ENCODE measurements at regions not wholly inside any gene's neighbourhood (a gene's known extent, or its start where the extent isn't known, plus 50 kb on each side); places are given as distances from the start of the nearest gene placed in this dataset.
"Not testable (repeated sequence)": the region's sequence is repeated elsewhere in the genome, so short reads cannot be mapped to it uniquely, and the experiment has no call there.

DNA sequence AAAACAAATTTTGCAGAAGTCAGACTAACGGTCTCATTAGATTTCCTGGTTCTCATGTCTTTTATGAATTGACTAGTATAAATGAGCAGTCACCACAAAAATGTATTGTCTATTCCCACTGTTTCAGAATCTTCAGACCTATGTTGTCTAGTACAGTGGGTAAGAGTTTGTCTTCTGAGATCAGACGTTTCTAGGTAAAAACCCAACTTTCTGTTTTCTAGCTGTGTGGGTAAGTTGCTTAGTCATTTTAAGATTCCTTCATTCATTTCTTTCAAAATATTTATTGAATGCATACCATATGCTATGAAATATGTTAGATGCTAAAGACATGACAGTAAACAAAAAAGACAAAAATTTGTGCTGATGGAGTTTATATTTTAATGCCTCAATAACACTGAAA is 156.3 kb downstream of the POLR1F start:
- DNase-seq (ENCODE audit: low read depth) = no peak
- H3K4me3 ChIP-seq (ENCODE audit: control insufficient read depth, low read depth, low read length) = no peak overlapping the region
- TF ChIP-seq, protein P1, sequence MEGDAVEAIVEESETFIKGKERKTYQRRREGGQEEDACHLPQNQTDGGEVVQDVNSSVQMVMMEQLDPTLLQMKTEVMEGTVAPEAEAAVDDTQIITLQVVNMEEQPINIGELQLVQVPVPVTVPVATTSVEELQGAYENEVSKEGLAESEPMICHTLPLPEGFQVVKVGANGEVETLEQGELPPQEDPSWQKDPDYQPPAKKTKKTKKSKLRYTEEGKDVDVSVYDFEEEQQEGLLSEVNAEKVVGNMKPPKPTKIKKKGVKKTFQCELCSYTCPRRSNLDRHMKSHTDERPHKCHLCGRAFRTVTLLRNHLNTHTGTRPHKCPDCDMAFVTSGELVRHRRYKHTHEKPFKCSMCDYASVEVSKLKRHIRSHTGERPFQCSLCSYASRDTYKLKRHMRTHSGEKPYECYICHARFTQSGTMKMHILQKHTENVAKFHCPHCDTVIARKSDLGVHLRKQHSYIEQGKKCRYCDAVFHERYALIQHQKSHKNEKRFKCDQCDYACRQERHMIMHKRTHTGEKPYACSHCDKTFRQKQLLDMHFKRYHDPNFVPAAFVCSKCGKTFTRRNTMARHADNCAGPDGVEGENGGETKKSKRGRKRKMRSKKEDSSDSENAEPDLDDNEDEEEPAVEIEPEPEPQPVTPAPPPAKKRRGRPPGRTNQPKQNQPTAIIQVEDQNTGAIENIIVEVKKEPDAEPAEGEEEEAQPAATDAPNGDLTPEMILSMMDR (IDR thresholded peaks at IDR 0.05; ENCODE audit: control insufficient read depth, insufficient read depth, low read depth, low read length, missing control alignments) = no peak

DNA sequence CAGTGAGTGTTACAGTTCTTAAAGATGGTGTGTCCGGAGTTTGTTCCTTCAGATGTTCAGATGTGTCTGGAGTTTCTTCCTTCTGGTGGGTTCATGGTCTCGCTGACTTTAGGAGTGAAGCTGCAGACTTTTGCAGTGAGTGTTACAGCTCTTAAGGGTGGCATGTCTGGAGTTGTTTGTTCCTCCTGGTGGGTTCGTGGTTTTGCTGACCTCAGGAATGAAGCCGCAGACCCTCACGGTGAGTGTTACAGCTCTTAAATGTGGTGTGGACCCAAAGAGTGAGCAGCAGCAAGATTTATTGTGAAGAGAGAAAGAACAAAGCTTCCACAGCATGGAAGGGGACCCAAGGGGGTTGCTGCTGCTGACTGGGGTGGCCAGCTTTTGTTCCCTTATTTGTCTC is 159.6 kb downstream of the POLR1F start:
- H3K4me3 ChIP-seq (ENCODE audit: control insufficient read depth, low read depth, low read length); DNase-seq (ENCODE audit: low read depth): not testable (repeated sequence)

DNA sequence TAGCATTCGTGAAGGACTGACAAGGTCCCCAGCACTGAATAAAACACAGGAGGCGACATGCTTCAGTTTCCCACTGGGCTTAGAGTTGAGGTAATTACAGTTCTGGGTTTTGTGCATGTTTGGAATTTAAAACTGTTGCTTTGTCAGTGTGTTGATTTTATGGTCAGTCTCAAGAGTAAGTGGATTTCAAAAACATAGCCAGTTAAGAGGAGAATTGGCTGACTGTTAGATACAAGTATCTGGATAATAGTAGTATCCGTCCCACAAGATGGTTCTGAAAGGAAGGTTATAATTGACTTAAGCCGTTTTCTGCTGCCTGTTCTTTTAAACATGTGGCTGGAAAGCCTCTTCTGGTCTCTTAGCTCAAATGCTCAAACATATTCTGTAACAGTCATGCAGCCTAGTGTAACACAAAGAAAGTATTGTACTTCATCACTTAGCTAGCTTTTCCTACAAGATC is 170.9 kb downstream of the POLR1F start:
- TF ChIP-seq, protein P1 (IDR thresholded peaks at IDR 0.05; ENCODE audit: control insufficient read depth, insufficient read depth, low read depth, low read length, missing control alignments) = no peak
- DNase-seq (ENCODE audit: low read depth) = no peak
- H3K4me3 ChIP-seq (ENCODE audit: control insufficient read depth, low read depth, low read length) = no peak overlapping the region

DNA sequence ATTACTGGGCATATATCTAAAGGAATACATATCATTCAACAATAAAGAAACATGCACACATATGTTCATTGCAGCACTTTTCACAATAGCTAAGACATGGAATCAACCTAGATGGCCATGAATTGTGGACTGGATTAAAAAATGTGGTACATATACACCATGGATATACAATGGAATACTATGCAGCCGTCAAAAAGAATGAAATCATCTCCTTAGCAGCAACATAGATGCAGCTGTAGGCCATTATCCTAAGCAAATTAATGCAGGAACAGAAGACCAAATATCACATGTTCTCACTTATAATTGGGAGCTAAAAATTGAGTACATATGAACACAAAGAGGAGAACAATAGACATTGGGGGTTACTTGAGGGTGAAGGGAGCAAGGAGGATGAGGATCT is 175.6 kb downstream of the POLR1F start:
- H3K4me3 ChIP-seq (ENCODE audit: control insufficient read depth, low read depth, low read length) = no peak overlapping the region
- TF ChIP-seq, protein P1 (IDR thresholded peaks at IDR 0.05; ENCODE audit: control insufficient read depth, insufficient read depth, low read depth, low read length, missing control alignments) = no peak
- DNase-seq (ENCODE audit: low read depth) = no peak

DNA sequence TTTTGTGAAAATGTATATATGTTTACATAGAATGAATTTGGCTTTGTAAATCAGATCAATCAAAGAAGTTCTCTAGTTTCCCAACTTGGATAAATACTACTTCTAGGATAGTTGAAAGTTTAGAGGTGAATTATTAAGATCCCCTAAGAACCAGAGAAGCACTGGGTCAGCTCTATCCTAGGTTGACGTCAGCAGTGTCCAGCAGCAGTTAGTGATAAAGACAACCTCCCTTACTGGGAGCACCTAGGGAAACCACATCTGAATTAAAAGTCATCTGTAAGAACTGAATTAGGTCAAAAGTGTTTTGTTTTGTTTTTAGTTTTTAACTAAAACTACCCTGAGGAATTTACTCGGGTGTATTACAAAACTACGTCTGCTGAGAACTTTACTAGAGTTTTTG is 178.0 kb downstream of the POLR1F start:
- no peak overlapping the region for H3K4me3 ChIP-seq (ENCODE audit: control insufficient read depth, low read depth, low read length)
- TF ChIP-seq, protein P1 (IDR thresholded peaks at IDR 0.05; ENCODE audit: control insufficient read depth, insufficient read depth, low read depth, low read length, missing control alignments) = no peak
- no peak for DNase-seq (ENCODE audit: low read depth)

DNA sequence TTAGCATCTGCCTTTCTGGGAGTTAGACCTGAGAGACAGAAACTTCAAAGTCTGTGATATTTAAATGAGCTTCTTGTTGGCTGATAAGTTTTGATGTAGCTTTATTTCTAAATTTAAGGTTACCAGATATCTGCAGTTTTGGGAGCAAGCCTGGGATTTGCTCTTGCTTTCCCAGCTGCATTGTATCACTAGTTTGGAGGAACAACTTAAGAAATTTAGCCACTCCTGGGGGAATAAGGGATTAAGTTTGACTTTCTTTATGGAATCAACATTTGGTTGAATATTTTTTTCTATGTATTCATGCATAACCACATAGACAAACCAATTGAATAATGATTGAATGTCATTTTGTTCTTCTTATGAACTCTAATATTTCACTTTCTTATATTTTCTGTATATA is 178.6 kb downstream of the POLR1F start:
- no peak overlapping the region for H3K4me3 ChIP-seq (ENCODE audit: control insufficient read depth, low read depth, low read length)
- no peak for DNase-seq (ENCODE audit: low read depth)
- TF ChIP-seq, protein P1 (IDR thresholded peaks at IDR 0.05; ENCODE audit: control insufficient read depth, insufficient read depth, low read depth, low read length, missing control alignments) = no peak

DNA sequence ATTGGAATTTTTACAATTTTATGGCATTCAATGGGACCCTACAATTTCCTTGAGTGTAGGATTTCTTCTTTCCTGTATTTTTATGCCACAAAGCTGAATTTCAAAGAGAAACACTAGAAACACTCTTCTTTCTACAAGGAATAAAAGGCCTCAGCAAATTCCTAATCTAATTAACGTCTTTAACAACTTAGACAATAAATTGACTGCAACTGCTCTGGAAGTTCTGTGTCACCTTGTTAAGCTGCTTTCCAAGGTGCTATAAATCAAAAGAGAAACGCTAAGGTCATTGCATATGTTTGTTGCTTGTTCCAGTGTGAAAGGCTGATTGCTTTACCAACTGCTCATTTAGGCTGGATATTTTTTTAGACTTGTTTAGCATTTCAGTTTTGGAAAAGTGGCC is 182.2 kb downstream of the POLR1F start:
- no peak overlapping the region for H3K4me3 ChIP-seq (ENCODE audit: control insufficient read depth, low read depth, low read length)
- no peak for DNase-seq (ENCODE audit: low read depth)
- TF ChIP-seq, protein P1 (IDR thresholded peaks at IDR 0.05; ENCODE audit: control insufficient read depth, insufficient read depth, low read depth, low read length, missing control alignments) = no peak
